Right cardiac atrium (tissue), 5 donors: ENCODE measurements at regions not wholly inside any gene's neighbourhood (a gene's known extent, or its start where the extent isn't known, plus 50 kb on each side); places are given as distances from the start of the nearest gene placed in this dataset.

Experiments used
- ATAC-seq, 2 donors: fragments of 200-7000 bp; cut with Tn5 transposase; one replicate each; pipeline versions ENCODE4 v1.8.0 to v1.9.1; 2020; ENCODE audit warnings: moderate library complexity in 2 of 2, mild to moderate bottlenecking in 1 of 2
- DNase-seq, 3 donors: peaks; one replicate each; pipeline ENCODE4 v3.0.0-alpha.2; 2020
- H3K27ac ChIP-seq: one replicate; pipeline ENCODE4 v1.5.1; 2013; ENCODE audit warnings: mild to moderate bottlenecking, low read length, control low read depth, moderate library complexity
- H3K27me3 ChIP-seq: one replicate; pipeline ENCODE4 v1.6.1; 2013; ENCODE audit not compliant: control insufficient read depth, insufficient read depth
- H3K4me1 ChIP-seq: one replicate; pipeline ENCODE4 v1.6.1; 2013; ENCODE audit warnings: low read length; ENCODE audit not compliant: control insufficient read depth, insufficient read depth
- H3K4me3 ChIP-seq: one replicate; pipeline ENCODE4 v1.5.1; 2013; ENCODE audit warnings: low read length, control low read depth
- H3K9me3 ChIP-seq: one replicate; pipeline ENCODE4 v1.6.1; 2013; ENCODE audit warnings: low read length; ENCODE audit not compliant: control insufficient read depth
- WGBS: extraction: QIAGEN DNeasy Blood & Tissue Kit; methylation state at CpG from one replicate; pipeline ENCODE4 v1.1.7; 2013; 5-methylcytosine and 5-hydroxymethylcytosine counted together
- intact Hi-C, 4 donors: fragments of 100-400 bp; cut with DNase I; formaldehyde crosslinking; loops; one replicate each; pipeline versions ENCODE4 v1.11.0 to v1.14.0; 2022 to 2023
- donor health status: healthy with polysubstance abuse.
- donor health status: DM: no; HTN: yes; CAD: no.
- donor health status: DM: no; HTN: no; CAD: no.
- donor health status: DM: no; HTN: yes; CAD: no; lungs with severe emphysema.
- donor health status: DM: yes; HTN: yes; CAD: no.

DNA sequence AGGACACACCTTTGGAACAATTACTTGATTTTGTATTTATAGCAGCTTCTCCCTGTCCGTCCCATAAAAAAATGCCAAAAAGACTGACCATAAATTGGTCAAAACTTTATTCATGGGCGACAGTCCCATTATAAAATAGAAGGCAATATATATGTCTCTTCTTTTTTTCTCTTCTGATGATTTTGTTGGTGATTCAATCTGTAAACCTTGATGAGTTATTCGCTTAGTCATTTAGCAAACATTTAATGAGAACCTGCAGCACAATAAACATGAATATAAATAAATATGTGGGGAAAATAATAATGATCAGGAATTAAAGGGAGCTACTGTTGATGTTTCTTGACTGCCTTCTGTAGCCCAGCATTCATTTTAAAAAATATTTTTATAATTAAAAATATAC, 356.4 kb upstream of the ACTBL2 start:
- Histone ChIP-seq H3K27me3 (no peaks in the 10 kb centered on the region), H3K27ac (no peak overlapping the region), H3K4me1 (no peaks in the 10 kb centered on the region), H3K9me3 (no peaks in the 10 kb centered on the region), H3K4me3 (no peak overlapping the region)
- 97% methylated on average over 3 of the region's 3 CpGs for WGBS
- intact Hi-C loops, result no loop called here
- ATAC-seq (no peak), DNase-seq (no peak)

GRCh38 chr5:57836921-57837320, 354.3 kb upstream of the ACTBL2 start:
- peaks cover 1% of the 10 kb centered on the region for H3K4me1 ChIP-seq
- 95% methylated on average over 2 of the region's 2 CpGs for WGBS
- DNase-seq, result no peak
- no peak for ATAC-seq
- H3K27ac ChIP-seq, result no peak overlapping the region
- H3K27me3 ChIP-seq, result no peaks in the 10 kb centered on the region
- intact Hi-C loops, result no loop called here
- no peaks in the 10 kb centered on the region for H3K9me3 ChIP-seq
- no peak overlapping the region for H3K4me3 ChIP-seq

- intact Hi-C loops, result no loop called here
- WGBS, result 98% methylated on average over 2 of the region's 2 CpGs
- H3K4me3 ChIP-seq, result no peak overlapping the region
- DNase-seq (no peak), ATAC-seq (no peak)
- no peaks in the 10 kb centered on the region for H3K9me3 ChIP-seq
- peaks cover 1% of the 10 kb centered on the region for H3K4me1 ChIP-seq
- H3K27me3 ChIP-seq, result no peaks in the 10 kb centered on the region
- H3K27ac ChIP-seq, result no peak overlapping the region
Observed at GRCh38 chr5:57836331-57836730, 353.7 kb upstream of the ACTBL2 start.

GRCh38 chr5:57834829-57835608, 352.4 kb upstream of the ACTBL2 start:
- DNase-seq (no peak), ATAC-seq (peak in 1 of 2 donors; percentile 37)
- H3K9me3 ChIP-seq, result no peaks in the 10 kb centered on the region
- peaks cover 1% of the 10 kb centered on the region for H3K4me1 ChIP-seq
- H3K27me3 ChIP-seq, result no peaks in the 10 kb centered on the region
- H3K4me3 ChIP-seq, result no peak overlapping the region
- H3K27ac ChIP-seq, result no peak overlapping the region
- WGBS, result 66% methylated on average over 6 of the region's 6 CpGs
- intact Hi-C loops, result no loop called here

- no peak overlapping the region for H3K4me3 ChIP-seq
- no peak for ATAC-seq
- intact Hi-C loops, result no loop called here
- no peaks in the 10 kb centered on the region for H3K27me3 ChIP-seq
- H3K9me3 ChIP-seq, result no peaks in the 10 kb centered on the region
- DNase-seq, result no peak
- H3K4me1 ChIP-seq, result peaks cover 1% of the 10 kb centered on the region
- 90% methylated on average over 4 of the region's 4 CpGs for WGBS
- H3K27ac ChIP-seq, result no peak overlapping the region
Observed at GRCh38 chr5:57833489-57833888, 350.9 kb upstream of the ACTBL2 start.

DNA sequence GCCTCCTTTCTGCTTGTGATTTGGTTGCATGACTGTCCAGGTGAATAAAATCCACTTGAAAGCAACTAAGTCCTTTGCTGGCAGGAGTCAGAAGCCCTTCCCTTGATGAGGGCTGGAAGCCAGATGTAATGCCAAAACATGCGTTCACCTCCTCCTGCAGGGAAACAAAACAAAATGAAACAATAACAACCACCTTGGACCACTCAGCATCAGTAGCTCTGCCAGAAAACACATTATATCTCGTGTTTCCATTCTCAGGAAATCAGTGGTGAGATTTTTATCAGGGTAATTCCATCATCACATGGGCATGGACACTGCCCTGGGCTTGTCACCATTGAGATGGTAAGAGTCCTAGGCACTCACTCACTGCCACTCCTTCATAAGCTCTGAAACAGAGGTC, 350.3 kb upstream of the ACTBL2 start:
- H3K27ac ChIP-seq, result no peak overlapping the region
- H3K4me3 ChIP-seq, result no peak overlapping the region
- H3K9me3 ChIP-seq, result no peaks in the 10 kb centered on the region
- intact Hi-C loops, result no loop called here
- 61% methylated on average over 2 of the region's 2 CpGs for WGBS
- H3K27me3 ChIP-seq, result no peaks in the 10 kb centered on the region
- H3K4me1 ChIP-seq, result peaks cover 1% of the 10 kb centered on the region
- no peak for DNase-seq
- ATAC-seq, result no peak

DNA sequence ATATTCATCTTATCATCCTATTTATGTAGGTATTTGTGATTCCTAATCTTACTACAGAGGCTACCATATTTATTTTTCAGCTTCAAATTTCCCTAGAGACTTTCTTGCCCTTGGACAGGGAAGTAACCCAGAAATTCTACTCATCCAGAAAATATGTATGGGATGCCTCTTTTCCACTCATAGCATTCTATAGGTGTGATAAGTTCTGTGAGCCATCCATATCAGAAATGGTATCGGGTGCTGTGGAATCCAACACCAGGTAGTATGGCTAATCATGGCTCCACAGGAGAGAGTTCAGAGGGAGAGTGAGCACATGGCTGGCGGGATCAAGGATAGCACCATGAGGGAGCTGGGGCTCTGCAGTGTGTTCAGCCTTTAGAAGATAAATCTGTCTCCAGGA, 349.3 kb upstream of the ACTBL2 start:
- Histone ChIP-seq H3K4me1 (peaks cover 1% of the 10 kb centered on the region), H3K27me3 (no peaks in the 10 kb centered on the region), H3K27ac (no peak overlapping the region), H3K4me3 (no peak overlapping the region), H3K9me3 (no peaks in the 10 kb centered on the region)
- intact Hi-C loops, result no loop called here
- no peak for DNase-seq
- 95% methylated on average over 2 of the region's 2 CpGs for WGBS
- ATAC-seq, result no peak

DNA sequence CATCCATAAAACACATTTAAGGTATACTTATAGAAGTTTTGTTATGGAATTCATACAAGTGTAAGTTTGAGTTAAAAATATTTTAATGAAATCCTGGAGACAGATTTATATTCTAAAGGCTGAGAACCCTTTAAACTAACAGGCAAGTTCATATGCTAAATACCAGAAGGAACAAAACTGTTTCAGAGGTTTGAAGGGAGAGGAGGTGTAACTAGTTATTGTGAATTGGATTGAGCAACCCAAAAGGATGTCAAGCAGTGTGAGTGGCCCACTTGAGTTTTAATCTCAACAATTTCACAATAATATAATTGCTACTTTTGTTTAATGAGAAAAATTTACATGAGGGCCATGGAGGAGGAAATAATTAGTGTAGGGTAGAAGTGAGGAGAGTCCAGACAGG, 348.5 kb upstream of the ACTBL2 start:
- Histone ChIP-seq H3K4me3 (no peak overlapping the region), H3K4me1 (peaks cover 1% of the 10 kb centered on the region), H3K27ac (no peak overlapping the region), H3K9me3 (no peaks in the 10 kb centered on the region), H3K27me3 (no peaks in the 10 kb centered on the region)
- intact Hi-C loops, result no loop called here
- ATAC-seq (no peak), DNase-seq (no peak)

GRCh38 chr5:57828221-57828620, 345.6 kb upstream of the ACTBL2 start:
- no peak for DNase-seq
- Histone ChIP-seq H3K4me1 (peaks cover 1% of the 10 kb centered on the region), H3K27me3 (no peaks in the 10 kb centered on the region), H3K4me3 (no peak overlapping the region), H3K27ac (no peak overlapping the region), H3K9me3 (no peaks in the 10 kb centered on the region)
- ATAC-seq, result no peak
- WGBS, result 64% methylated on average over 1 of the region's 1 CpG
- intact Hi-C loops, result no loop called here

GRCh38 chr5:57825031-57825686, 342.5 kb upstream of the ACTBL2 start:
- no peak for ATAC-seq
- WGBS, result 85% methylated on average over 3 of the region's 3 CpGs
- intact Hi-C loops, result no loop called here
- H3K4me1 ChIP-seq, result no peaks in the 10 kb centered on the region
- H3K4me3 ChIP-seq, result no peak overlapping the region
- no peaks in the 10 kb centered on the region for H3K9me3 ChIP-seq
- DNase-seq, result no peak
- no peaks in the 10 kb centered on the region for H3K27me3 ChIP-seq
- no peak overlapping the region for H3K27ac ChIP-seq

DNA sequence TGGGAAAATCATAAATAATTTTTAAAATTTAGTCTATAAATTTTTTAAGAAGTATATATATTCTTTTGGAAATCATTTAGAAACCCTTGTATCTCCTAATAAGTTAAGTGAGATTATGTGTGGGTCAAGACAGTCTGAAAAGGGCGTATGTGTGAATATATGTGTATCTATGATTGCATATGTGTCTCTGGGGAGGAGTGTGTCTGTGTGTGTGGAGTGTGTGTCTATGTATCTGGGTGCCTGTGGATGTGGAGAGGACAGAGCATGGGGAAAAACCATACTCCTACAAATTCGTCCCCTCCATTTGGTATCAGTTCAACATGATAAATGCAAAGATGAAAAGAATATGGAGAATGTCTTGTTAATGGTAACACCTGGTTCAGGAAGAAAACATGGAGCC, 342.0 kb upstream of the ACTBL2 start:
- intact Hi-C loops, result no loop called here
- Histone ChIP-seq H3K4me1 (no peaks in the 10 kb centered on the region), H3K27ac (no peak overlapping the region), H3K4me3 (no peak overlapping the region), H3K9me3 (no peaks in the 10 kb centered on the region), H3K27me3 (no peaks in the 10 kb centered on the region)
- ATAC-seq (no peak), DNase-seq (no peak)
- 93% methylated on average over 2 of the region's 2 CpGs for WGBS
